OCI-LY1 (cell line): ENCODE measurements at regions not wholly inside any gene's neighbourhood (a gene's known extent, or its start where the extent isn't known, plus 50 kb on each side); places are given as distances from the start of the nearest gene placed in this dataset.

Experiments used
- EZH2 ChIP-seq: fragments of 200-600 bp; sonication (generic), shearing (Covaris generic); IDR thresholded peaks from 2 replicates; pipeline ENCODE4 v1.8.0; 2017; ENCODE audit warnings: borderline replicate concordance, mixed run types, mild to moderate bottlenecking, antibody characterized with exemption, low read length, moderate library complexity, mixed read lengths
- TF ChIP-seq, protein P1 (sequence below): fragments of 200-600 bp; sonication (generic), shearing (Covaris generic); IDR thresholded peaks from 2 replicates; pipeline ENCODE4 v1.5.1; 2017; ENCODE audit warnings: mild to moderate bottlenecking, antibody characterized with exemption, low read length, moderate library complexity, mixed read lengths

DNA sequence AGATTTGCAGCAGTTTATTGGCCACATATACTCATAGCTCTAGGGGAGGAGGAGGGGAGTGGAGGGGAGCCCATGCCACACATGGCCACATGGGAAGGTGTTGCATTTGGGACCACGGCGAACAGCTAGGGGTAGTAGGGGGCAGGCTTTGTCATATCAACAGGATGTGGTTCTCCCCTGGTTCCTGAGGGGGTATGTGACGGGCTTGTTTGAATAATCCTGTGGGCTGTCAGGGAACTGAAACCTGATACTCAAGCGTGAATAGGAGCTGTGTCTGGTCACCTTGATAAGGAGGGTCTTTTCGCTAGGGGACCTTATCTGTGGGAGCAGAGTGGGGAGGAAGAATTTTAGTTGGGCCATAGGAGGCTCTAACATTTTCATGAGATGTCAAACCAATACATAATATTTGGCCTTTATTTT, 264.7 kb downstream of the CTH start:
- TF ChIP-seq, protein P1, sequence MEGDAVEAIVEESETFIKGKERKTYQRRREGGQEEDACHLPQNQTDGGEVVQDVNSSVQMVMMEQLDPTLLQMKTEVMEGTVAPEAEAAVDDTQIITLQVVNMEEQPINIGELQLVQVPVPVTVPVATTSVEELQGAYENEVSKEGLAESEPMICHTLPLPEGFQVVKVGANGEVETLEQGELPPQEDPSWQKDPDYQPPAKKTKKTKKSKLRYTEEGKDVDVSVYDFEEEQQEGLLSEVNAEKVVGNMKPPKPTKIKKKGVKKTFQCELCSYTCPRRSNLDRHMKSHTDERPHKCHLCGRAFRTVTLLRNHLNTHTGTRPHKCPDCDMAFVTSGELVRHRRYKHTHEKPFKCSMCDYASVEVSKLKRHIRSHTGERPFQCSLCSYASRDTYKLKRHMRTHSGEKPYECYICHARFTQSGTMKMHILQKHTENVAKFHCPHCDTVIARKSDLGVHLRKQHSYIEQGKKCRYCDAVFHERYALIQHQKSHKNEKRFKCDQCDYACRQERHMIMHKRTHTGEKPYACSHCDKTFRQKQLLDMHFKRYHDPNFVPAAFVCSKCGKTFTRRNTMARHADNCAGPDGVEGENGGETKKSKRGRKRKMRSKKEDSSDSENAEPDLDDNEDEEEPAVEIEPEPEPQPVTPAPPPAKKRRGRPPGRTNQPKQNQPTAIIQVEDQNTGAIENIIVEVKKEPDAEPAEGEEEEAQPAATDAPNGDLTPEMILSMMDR: no peak
- no peak for TF ChIP-seq EZH2
